GM10248 (cell line): ENCODE measurements at regions not wholly inside any gene's neighbourhood (a gene's known extent, or its start where the extent isn't known, plus 50 kb on each side); places are given as distances from the start of the nearest gene placed in this dataset.

Experiments
- CTCF ChIA-PET: fragments of 300-600 bp; sonication (Branson Sonifier 250); formaldehyde crosslinking; extraction: SDS; loops from one replicate; lab custom pipeline; 2021; ENCODE audit warnings: antibody characterized with exemption; lab: Yijun Ruan, JAX
- POLR2A ChIA-PET: fragments of 350-650 bp; sonication (Branson Sonifier 250); formaldehyde crosslinking; extraction: SDS; loops from one replicate; lab custom pipeline; 2020; ENCODE audit warnings: antibody characterized with exemption; lab: Yijun Ruan, JAX
- DNase-seq: peaks from one replicate; pipeline ENCODE4 v3.0.0; 2012; ENCODE audit errors: extremely low spot score
- TF ChIP-seq, protein P1 (sequence below): IDR thresholded peaks from 2 replicates; pipeline ENCODE4 v1.5.1; 2012; ENCODE audit warnings: mild to moderate bottlenecking, low read depth; ENCODE audit errors: extremely low read depth, missing control alignments, control extremely low read depth

DNA sequence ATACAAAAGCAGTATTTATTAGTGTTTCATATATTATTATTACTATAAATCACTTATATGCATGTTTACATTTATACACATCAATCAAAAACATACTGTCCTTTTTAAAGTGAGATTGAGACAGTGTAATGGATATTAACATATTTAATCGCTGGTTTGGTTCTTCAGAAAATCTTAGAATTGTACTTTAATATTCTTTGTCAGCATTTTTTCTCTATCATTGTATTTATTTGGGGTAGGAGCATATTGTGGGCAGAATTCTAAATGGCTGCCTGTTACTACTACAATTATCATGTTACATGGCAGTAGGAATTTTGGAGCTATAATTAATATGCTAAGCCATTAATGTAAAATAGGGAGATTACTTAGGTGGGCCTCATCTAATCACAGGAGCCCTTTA, 722.6 kb downstream of the TLR4 start:
- POLR2A ChIA-PET = no interaction called here
- TF ChIP-seq, protein P1, sequence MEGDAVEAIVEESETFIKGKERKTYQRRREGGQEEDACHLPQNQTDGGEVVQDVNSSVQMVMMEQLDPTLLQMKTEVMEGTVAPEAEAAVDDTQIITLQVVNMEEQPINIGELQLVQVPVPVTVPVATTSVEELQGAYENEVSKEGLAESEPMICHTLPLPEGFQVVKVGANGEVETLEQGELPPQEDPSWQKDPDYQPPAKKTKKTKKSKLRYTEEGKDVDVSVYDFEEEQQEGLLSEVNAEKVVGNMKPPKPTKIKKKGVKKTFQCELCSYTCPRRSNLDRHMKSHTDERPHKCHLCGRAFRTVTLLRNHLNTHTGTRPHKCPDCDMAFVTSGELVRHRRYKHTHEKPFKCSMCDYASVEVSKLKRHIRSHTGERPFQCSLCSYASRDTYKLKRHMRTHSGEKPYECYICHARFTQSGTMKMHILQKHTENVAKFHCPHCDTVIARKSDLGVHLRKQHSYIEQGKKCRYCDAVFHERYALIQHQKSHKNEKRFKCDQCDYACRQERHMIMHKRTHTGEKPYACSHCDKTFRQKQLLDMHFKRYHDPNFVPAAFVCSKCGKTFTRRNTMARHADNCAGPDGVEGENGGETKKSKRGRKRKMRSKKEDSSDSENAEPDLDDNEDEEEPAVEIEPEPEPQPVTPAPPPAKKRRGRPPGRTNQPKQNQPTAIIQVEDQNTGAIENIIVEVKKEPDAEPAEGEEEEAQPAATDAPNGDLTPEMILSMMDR = no peak
- no peak for DNase-seq
- CTCF ChIA-PET = no interaction called here

DNA sequence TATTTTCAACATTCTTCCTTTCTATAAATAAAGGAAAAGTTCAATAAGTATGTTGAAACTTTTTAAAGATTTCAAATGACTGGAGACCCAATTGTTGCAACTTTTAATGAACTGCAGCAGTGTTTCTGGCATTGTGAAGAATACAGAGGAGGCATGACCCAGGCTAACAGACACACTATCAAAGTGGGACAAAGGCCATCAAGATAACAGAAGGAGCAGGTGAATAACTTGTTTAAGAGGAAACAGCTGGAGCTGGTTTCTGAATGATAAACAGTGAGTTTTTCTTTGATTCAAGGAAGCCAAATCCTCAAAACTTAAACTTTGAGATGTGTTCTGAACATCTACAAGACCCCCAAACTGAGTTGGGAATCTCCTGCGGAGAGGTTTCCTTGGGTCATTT, 734.6 kb downstream of the TLR4 start:
- TF ChIP-seq, protein P1 = no peak
- ChIA-PET POLR2A (no interaction called here), CTCF (interaction anchor here (1.4 kb wide), 1 partner anchor 18 kb away, joined by 3 read pairs; no protein-coding TSS in a partner anchor)
- DNase-seq = no peak

DNA sequence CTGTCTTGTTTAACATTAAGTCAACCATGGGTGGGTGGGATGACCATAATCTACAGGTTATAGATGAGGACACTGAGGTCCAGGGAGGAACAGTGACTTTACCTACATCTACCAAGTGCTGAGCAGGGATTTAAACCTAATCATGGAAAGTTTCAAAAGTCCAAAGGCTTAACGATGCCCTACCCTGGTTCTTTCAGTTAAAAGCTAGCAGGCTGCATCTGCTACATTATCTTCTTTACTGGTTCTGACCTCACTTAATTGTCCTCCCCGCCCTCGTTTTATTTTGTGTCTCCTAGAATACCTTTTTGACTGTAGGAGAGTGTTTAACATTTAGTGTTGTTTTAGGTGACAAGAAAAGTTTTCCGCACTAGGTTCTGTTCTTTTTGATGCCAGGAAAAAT, 735.2 kb downstream of the TLR4 start:
- no peak for DNase-seq
- CTCF ChIA-PET = interaction anchor here (1.4 kb wide), 1 partner anchor 19 kb away, joined by 3 read pairs; no protein-coding TSS in a partner anchor
- TF ChIP-seq, protein P1 = no peak
- POLR2A ChIA-PET = no interaction called here

DNA sequence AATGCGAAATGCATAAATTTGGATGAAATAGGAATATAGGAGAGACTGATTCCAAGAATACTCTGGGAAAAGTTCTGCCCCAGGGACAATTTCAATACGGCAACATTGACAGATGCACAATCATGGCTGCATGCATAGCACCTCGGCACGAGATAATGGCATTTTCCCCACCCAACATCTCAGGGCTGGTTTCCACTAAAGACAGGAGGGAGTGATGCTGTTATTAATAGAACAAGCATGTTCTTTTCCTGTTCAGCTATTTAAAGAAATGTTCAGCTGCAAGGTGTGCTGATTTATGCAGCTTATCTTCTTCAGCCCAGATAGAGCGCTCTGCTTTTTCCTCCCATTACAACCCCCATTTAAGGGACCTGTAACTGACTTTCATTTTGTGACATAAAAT, 740.2 kb downstream of the TLR4 start:
- ChIA-PET POLR2A (no interaction called here), CTCF (no interaction called here)
- no peak for DNase-seq
- TF ChIP-seq, protein P1 = no peak

DNA sequence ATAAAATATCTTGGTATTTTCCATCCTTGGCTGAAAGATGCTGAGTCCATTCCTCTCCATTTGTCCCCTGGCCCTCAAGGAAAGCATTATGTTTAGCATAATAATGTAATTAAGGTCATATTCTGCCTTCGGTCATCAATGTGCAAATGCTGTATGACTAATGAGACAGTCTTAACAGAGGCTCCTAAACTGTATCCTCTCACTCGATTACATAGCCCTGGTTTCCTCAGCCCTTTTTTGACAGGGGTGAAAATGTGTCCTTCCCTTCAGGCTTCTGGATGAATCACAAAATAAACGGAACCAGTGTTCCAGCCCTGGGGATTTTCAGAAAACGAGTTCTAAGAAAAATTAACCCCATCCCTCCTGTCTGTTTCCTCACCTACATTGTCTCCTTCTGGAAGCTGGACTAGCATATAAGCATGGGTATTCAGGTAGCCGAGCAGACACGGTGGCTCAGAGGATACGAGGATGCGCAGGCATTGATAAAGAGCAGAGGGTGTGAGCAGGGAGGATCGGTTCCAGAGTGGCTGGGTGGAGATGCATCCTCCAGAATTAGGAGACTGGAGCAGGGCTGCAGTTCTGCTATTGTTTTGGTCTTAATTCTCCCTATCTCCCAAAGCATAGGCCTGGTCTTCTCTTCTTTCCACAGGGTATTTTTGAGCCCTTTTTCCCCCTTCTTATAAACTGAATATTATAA, 742.9 kb downstream of the TLR4 start:
- DNase-seq = no peak
- TF ChIP-seq, protein P1 = no peak
- POLR2A ChIA-PET = no interaction called here
- CTCF ChIA-PET = no interaction called here

DNA sequence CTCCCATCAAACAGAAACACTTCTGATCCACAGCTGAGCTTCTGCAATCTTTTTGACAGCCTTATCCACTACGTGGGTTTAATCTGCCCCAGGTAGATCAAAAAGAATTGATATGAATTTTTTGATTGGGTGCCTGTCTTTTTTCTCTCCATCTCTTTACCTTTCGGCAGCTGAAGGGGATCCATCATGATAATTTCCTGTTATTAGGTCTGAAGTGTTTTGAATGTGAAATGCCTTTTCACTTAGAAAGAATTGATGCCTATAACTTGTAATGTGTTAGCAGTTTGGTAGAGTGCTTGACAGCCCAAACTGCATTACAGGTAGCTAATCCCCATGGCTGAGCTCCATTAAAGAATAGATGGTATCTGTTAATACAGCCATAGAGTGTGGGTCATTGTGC, 745.4 kb downstream of the TLR4 start:
- CTCF ChIA-PET = interaction anchor here (0.8 to 1.8 kb wide), 3 partner anchors 9 to 188 kb away, joined by 3 to 6 read pairs (median 3); no protein-coding TSS in a partner anchor

More for the DNA sequence above, 745.4 kb downstream of the TLR4 start:
- TF ChIP-seq, protein P1 = no peak
- POLR2A ChIA-PET = no interaction called here
- DNase-seq = no peak
